GM23338 (cell line): ENCODE measurements at regions not wholly inside any gene's neighbourhood (a gene's known extent, or its start where the extent isn't known, plus 50 kb on each side); places are given as distances from the start of the nearest gene placed in this dataset.

ENCODE experiments used
- ATAC-seq: fragments of 200-7000 bp; cut with Tn5 transposase; 3 replicates; pipeline ENCODE4 v1.9.1; 2020
- DNase-seq: peaks from one replicate; pipeline ENCODE4 v3.0.0-alpha.2; 2015; ENCODE audit warnings: low spot score
- H2AFZ ChIP-seq: fragments of 200-600 bp; sonication (generic); 2 replicates; pipeline ENCODE4 v1.8.0; 2016; ENCODE audit warnings: antibody characterized with exemption, mild to moderate bottlenecking, moderate library complexity
- H3F3A ChIP-seq: fragments of 200-600 bp; sonication (generic); replicated peaks from 2 replicates; pipeline ENCODE4 v1.8.0; 2017; ENCODE audit warnings: antibody characterized with exemption, mixed run types, low read depth
- H3K27ac ChIP-seq: fragments of 200-600 bp; sonication (generic); 2 replicates; pipeline ENCODE4 v1.6.1; 2016; ENCODE audit warnings: low read depth
- H3K27me3 ChIP-seq: fragments of 200-600 bp; sonication (generic); 2 replicates; pipeline ENCODE4 v1.8.0; 2016; ENCODE audit warnings: mild to moderate bottlenecking, mixed run types, moderate library complexity; ENCODE audit not compliant: insufficient read depth
- H3K36me3 ChIP-seq: fragments of 200-600 bp; sonication (generic); 2 replicates; pipeline ENCODE4 v1.8.0; 2016; ENCODE audit warnings: mild to moderate bottlenecking; ENCODE audit not compliant: insufficient read depth
- H3K4me1 ChIP-seq: fragments of 200-600 bp; sonication (generic); 2 replicates; pipeline ENCODE4 v1.8.0; 2016; ENCODE audit warnings: mild to moderate bottlenecking, moderate library complexity; ENCODE audit not compliant: insufficient read depth
- H3K4me2 ChIP-seq: fragments of 200-600 bp; sonication (generic); 2 replicates; pipeline ENCODE4 v1.7.1; 2017; ENCODE audit warnings: mixed run types
- H3K4me3 ChIP-seq: fragments of 200-600 bp; sonication (generic); 2 replicates; pipeline ENCODE4 v1.6.1; 2016; ENCODE audit warnings: mixed run types
- H3K79me2 ChIP-seq: fragments of 200-600 bp; sonication (generic); replicated peaks from 2 replicates; pipeline ENCODE4 v1.8.0; 2017; ENCODE audit warnings: mild to moderate bottlenecking; ENCODE audit not compliant: insufficient read depth
- H3K9me2 ChIP-seq: fragments of 200-600 bp; sonication (generic); 2 replicates; pipeline ENCODE4 v1.8.0; 2017; ENCODE audit not compliant: insufficient read depth
- H4K20me1 ChIP-seq: fragments of 200-600 bp; sonication (generic); replicated peaks from 2 replicates; pipeline ENCODE4 v1.8.0; 2017; ENCODE audit warnings: mild to moderate bottlenecking; ENCODE audit not compliant: insufficient read depth
- H3K27ac Mint-ChIP-seq: 2 replicates; pipeline ENCODE4 v1.8.0; 2020; ENCODE audit warnings: inconsistent platforms, mild to moderate bottlenecking, moderate library complexity, mixed read lengths
- H3K27me3 Mint-ChIP-seq: 3 replicates; pipeline ENCODE4 v1.8.0; 2022; ENCODE audit warnings: low read depth, mild to moderate bottlenecking, moderate library complexity, mixed read lengths, inconsistent platforms; ENCODE audit not compliant: insufficient read depth, poor library complexity
- H3K36me3 Mint-ChIP-seq: 3 replicates; pipeline ENCODE4 v1.8.0; 2021; ENCODE audit warnings: low read depth, mild to moderate bottlenecking, inconsistent platforms, moderate library complexity, mixed read lengths
- H3K4me1 Mint-ChIP-seq: 3 replicates; pipeline ENCODE4 v1.8.0; 2020; ENCODE audit warnings: mild to moderate bottlenecking, inconsistent platforms, mixed read lengths
- H3K4me3 Mint-ChIP-seq: 3 replicates; pipeline ENCODE4 v1.8.0; 2021; ENCODE audit warnings: moderate library complexity, mild to moderate bottlenecking, inconsistent platforms, mixed read lengths
- H3K9me3 Mint-ChIP-seq: 3 replicates; pipeline ENCODE4 v1.8.0; 2020; ENCODE audit warnings: moderate library complexity, mild to moderate bottlenecking, inconsistent platforms, mixed read lengths
- JUNB ChIP-seq: IDR thresholded peaks from one replicate; pipeline ENCODE4 v1.6.1; 2016; ENCODE audit warnings: antibody characterized with exemption; ENCODE audit not compliant: unreplicated experiment
- POLR2AphosphoS5 ChIP-seq: IDR thresholded peaks from 2 replicates; pipeline ENCODE4 v1.6.1; 2016; ENCODE audit warnings: antibody characterized with exemption, low read depth
- STAT1 ChIP-seq: IDR thresholded peaks from one replicate; pipeline ENCODE4 v1.6.1; 2016; ENCODE audit warnings: antibody characterized with exemption; ENCODE audit not compliant: unreplicated experiment
- ZNF114 ChIP-seq: fragments of 250-450 bp; sonication (Bioruptor Pico); IDR thresholded peaks from 2 replicates; pipeline ENCODE4 v1.5.0; 2020; ENCODE audit warnings: mild to moderate bottlenecking, moderate library complexity
- ZNF331 ChIP-seq: fragments of 250-450 bp; sonication (Bioruptor Pico); IDR thresholded peaks from 2 replicates; pipeline ENCODE4 v1.5.0; 2020; ENCODE audit warnings: low read depth, mild to moderate bottlenecking, moderate library complexity
- TF ChIP-seq, protein P1 (sequence below): fragments of 250-450 bp; sonication (Bioruptor Pico); IDR thresholded peaks from 2 replicates; pipeline ENCODE4 v1.5.0; 2020; ENCODE audit warnings: mild to moderate bottlenecking, moderate library complexity
- TF ChIP-seq, protein P2 (sequence below), 2 experiments: fragments of 200-600 bp in 1 of 2; sonication (generic) in 1 of 2; conservative IDR thresholded peaks; 2 replicates each; pipeline versions ENCODE4 v1.5.1 to v1.6.1; 2016 to 2017; ENCODE audit warnings: antibody characterized with exemption in 2 of 2, low read depth in 2 of 2, mild to moderate bottlenecking in 2 of 2, moderate library complexity in 1 of 2

DNA sequence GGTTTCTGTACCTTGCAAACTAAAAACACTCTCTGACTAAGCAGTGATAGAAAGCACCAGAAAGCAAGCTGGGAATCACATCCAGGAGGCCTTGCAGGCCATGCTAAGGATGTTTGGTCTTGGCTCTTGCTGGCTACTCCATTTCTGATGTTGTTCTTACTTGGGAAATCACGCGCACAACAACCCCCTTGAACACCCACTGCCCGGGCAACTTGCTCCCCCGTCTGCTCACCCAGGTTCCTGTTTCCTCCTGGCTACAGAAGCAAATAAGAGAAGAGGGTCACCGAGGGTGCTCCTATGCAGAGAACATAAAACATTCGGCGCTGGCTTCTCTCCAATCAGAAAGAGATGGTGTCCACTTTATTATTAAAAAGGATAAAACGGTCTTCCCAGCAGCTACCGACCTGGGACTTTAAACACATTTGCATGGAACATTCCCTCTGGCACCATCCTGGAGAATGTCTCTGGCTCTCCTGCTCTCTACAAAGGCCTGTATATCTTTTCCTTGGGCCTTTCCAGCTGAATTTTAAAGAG lies 271.2 kb upstream of the RPL38 start (continued):
- TF ChIP-seq, protein P1, sequence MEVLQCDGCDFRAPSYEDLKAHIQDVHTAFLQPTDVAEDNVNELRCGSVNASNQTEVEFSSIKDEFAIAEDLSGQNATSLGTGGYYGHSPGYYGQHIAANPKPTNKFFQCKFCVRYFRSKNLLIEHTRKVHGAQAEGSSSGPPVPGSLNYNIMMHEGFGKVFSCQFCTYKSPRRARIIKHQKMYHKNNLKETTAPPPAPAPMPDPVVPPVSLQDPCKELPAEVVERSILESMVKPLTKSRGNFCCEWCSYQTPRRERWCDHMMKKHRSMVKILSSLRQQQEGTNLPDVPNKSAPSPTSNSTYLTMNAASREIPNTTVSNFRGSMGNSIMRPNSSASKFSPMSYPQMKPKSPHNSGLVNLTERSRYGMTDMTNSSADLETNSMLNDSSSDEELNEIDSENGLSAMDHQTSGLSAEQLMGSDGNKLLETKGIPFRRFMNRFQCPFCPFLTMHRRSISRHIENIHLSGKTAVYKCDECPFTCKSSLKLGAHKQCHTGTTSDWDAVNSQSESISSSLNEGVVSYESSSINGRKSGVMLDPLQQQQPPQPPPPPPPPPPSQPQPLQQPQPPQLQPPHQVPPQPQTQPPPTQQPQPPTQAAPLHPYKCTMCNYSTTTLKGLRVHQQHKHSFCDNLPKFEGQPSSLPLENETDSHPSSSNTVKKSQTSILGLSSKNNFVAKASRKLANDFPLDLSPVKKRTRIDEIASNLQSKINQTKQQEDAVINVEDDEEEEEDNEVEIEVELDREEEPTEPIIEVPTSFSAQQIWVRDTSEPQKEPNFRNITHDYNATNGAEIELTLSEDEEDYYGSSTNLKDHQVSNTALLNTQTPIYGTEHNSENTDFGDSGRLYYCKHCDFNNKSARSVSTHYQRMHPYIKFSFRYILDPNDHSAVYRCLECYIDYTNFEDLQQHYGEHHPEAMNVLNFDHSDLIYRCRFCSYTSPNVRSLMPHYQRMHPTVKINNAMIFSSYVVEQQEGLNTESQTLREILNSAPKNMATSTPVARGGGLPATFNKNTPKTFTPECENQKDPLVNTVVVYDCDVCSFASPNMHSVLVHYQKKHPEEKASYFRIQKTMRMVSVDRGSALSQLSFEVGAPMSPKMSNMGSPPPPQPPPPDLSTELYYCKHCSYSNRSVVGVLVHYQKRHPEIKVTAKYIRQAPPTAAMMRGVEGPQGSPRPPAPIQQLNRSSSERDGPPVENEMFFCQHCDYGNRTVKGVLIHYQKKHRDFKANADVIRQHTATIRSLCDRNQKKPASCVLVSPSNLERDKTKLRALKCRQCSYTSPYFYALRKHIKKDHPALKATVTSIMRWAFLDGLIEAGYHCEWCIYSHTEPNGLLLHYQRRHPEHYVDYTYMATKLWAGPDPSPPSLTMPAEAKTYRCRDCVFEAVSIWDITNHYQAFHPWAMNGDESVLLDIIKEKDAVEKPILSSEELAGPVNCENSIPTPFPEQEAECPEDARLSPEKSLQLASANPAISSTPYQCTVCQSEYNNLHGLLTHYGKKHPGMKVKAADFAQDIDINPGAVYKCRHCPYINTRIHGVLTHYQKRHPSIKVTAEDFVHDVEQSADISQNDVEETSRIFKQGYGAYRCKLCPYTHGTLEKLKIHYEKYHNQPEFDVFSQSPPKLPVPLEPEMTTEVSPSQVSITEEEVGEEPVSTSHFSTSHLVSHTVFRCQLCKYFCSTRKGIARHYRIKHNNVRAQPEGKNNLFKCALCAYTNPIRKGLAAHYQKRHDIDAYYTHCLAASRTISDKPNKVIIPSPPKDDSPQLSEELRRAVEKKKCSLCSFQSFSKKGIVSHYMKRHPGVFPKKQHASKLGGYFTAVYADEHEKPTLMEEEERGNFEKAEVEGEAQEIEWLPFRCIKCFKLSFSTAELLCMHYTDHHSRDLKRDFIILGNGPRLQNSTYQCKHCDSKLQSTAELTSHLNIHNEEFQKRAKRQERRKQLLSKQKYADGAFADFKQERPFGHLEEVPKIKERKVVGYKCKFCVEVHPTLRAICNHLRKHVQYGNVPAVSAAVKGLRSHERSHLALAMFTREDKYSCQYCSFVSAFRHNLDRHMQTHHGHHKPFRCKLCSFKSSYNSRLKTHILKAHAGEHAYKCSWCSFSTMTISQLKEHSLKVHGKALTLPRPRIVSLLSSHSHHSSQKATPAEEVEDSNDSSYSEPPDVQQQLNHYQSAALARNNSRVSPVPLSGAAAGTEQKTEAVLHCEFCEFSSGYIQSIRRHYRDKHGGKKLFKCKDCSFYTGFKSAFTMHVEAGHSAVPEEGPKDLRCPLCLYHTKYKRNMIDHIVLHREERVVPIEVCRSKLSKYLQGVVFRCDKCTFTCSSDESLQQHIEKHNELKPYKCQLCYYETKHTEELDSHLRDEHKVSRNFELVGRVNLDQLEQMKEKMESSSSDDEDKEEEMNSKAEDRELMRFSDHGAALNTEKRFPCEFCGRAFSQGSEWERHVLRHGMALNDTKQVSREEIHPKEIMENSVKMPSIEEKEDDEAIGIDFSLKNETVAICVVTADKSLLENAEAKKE (CRISPR knock-in tag): no peak
- TF ChIP-seq POLR2AphosphoS5 (no peak), ZNF331 (CRISPR knock-in tag) (no peak), STAT1 (no peak), JUNB (no peak)
- TF ChIP-seq, protein P2, sequence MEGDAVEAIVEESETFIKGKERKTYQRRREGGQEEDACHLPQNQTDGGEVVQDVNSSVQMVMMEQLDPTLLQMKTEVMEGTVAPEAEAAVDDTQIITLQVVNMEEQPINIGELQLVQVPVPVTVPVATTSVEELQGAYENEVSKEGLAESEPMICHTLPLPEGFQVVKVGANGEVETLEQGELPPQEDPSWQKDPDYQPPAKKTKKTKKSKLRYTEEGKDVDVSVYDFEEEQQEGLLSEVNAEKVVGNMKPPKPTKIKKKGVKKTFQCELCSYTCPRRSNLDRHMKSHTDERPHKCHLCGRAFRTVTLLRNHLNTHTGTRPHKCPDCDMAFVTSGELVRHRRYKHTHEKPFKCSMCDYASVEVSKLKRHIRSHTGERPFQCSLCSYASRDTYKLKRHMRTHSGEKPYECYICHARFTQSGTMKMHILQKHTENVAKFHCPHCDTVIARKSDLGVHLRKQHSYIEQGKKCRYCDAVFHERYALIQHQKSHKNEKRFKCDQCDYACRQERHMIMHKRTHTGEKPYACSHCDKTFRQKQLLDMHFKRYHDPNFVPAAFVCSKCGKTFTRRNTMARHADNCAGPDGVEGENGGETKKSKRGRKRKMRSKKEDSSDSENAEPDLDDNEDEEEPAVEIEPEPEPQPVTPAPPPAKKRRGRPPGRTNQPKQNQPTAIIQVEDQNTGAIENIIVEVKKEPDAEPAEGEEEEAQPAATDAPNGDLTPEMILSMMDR (conservative IDR thresholded peaks at IDR 0.05; ENCODE audit: low read depth in 2 of 2): no peak

DNA sequence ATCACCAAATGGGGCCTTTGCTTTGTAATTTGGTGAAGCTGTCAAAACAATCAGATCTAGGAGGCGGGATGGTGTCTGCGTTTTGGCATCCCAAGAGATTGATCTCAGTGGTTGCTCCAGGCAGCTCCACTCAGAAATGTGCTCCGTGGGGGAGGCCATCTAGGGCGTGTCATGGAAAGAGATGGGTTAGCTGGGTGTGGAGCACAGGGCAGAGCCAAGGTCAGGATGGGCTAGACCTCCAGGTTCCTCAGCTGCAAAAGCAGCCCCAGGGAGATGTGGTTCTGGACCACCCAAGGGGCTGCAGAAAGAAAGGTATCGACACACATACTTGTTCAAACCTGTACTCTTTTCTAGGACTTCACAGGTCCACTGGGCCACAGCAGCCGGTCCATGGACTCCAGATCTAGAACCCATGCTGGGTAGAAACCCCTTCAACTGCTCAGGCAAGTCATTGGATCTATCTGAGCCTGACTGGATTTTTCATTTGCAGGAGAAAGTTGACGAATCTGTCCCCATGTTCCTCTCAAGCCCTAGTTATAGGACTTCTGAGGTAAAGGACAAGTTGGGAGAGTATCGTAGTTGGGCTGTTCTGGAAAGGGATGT lies 270.2 kb upstream of the RPL38 start:
- Mint-ChIP-seq H3K36me3 (no peaks in the 10 kb centered on the region), H3K4me1 (peaks cover 8% of the 10 kb centered on the region), H3K27ac (no peak overlapping the region), H3K9me3 (peaks cover 1% of the 10 kb centered on the region; the same call in 1 of the 3 replicates), H3K4me3 (no peak overlapping the region), H3K27me3 (peaks cover 5% of the 10 kb centered on the region)
- no peak for DNase-seq
- ATAC-seq: no peak
- no peak overlapping the region for H2AFZ ChIP-seq
- TF ChIP-seq, protein P1 (CRISPR knock-in tag): no peak
- TF ChIP-seq POLR2AphosphoS5 (no peak), ZNF114 (CRISPR knock-in tag) (no peak)
- no peaks in the 10 kb centered on the region for H3K27me3 ChIP-seq
- H3K79me2 ChIP-seq: no peaks in the 10 kb centered on the region
- H3K27ac ChIP-seq: no peak overlapping the region
- H4K20me1 ChIP-seq: no peaks in the 10 kb centered on the region
- no peak overlapping the region for H3K4me3 ChIP-seq
- peaks cover 4% of the 10 kb centered on the region; the same call in 1 of the 2 replicates for H3K4me1 ChIP-seq
- H3F3A ChIP-seq: no peaks in the 10 kb centered on the region
- peaks cover 13% of the 10 kb centered on the region; the same call in 1 of the 2 replicates for H3K9me2 ChIP-seq
- no peak overlapping the region for H3K4me2 ChIP-seq
- H3K36me3 ChIP-seq: no peaks in the 10 kb centered on the region
